Loucy (cell line): ENCODE measurements at regions not wholly inside any gene's neighbourhood (a gene's known extent, or its start where the extent isn't known, plus 50 kb on each side); places are given as distances from the start of the nearest gene placed in this dataset.

Experiments
- H2AFZ ChIP-seq: fragments of 200-600 bp; sonication (generic); 2 replicates; pipeline ENCODE4 v1.6.0; 2016; ENCODE audit warnings: antibody characterized with exemption, mild to moderate bottlenecking, low read length, moderate library complexity
- H3F3A ChIP-seq: fragments of 200-600 bp; 2 replicates; pipeline ENCODE4 v1.6.0; 2016; ENCODE audit warnings: antibody characterized with exemption, low read depth, mild to moderate bottlenecking
- H3K27me3 ChIP-seq: fragments of 200-600 bp; sonication (generic); 2 replicates; pipeline ENCODE4 v1.6.1; 2014; ENCODE audit warnings: low read length, mild to moderate bottlenecking; ENCODE audit not compliant: insufficient read depth, poor library complexity, severe bottlenecking
- H3K36me3 ChIP-seq: fragments of 200-600 bp; sonication (generic); 2 replicates; pipeline ENCODE4 v1.6.1; 2016; ENCODE audit warnings: low read length; ENCODE audit not compliant: insufficient read depth
- H3K4me1 ChIP-seq: fragments of 200-600 bp; sonication (generic); 2 replicates; pipeline ENCODE4 v1.5.1; 2014; ENCODE audit warnings: low read length, mild to moderate bottlenecking; ENCODE audit not compliant: insufficient read depth, poor library complexity, severe bottlenecking
- H3K4me2 ChIP-seq: fragments of 200-600 bp; sonication (generic); 2 replicates; pipeline ENCODE4 v1.6.0; 2014; ENCODE audit warnings: antibody characterized with exemption, low read length, low read depth, mild to moderate bottlenecking; ENCODE audit not compliant: poor library complexity, severe bottlenecking
- H3K4me3 ChIP-seq: fragments of 200-600 bp; sonication (generic); 2 replicates; pipeline ENCODE4 v1.5.1; 2014; ENCODE audit warnings: low read length, mild to moderate bottlenecking, mixed read lengths; ENCODE audit not compliant: poor library complexity, severe bottlenecking
- H3K79me2 ChIP-seq: fragments of 200-600 bp; sonication (generic); 2 replicates; pipeline ENCODE4 v1.6.1; 2014; ENCODE audit warnings: low read length; ENCODE audit not compliant: insufficient read depth
- H3K9ac ChIP-seq: fragments of 200-600 bp; sonication (generic); 2 replicates; pipeline ENCODE4 v1.6.0; 2014; ENCODE audit warnings: mild to moderate bottlenecking, low read depth, low read length, moderate library complexity; ENCODE audit not compliant: poor library complexity, severe bottlenecking
- H3K9me2 ChIP-seq: fragments of 200-600 bp; sonication (generic); replicated peaks from 2 replicates; pipeline ENCODE4 v1.6.1; 2016; ENCODE audit warnings: low read depth, low read length, mixed read lengths
- H3K9me3 ChIP-seq: fragments of 200-600 bp; sonication (generic); 2 replicates; pipeline ENCODE4 v1.6.1; 2014; ENCODE audit warnings: mild to moderate bottlenecking, antibody characterized with exemption, low read length, low read depth; ENCODE audit not compliant: insufficient read depth
- H4K20me1 ChIP-seq: fragments of 200-600 bp; sonication (generic); 2 replicates; pipeline ENCODE4 v1.6.0; 2014; ENCODE audit warnings: antibody characterized with exemption, low read length, mild to moderate bottlenecking; ENCODE audit not compliant: insufficient read depth, poor library complexity, severe bottlenecking
- CTCF ChIP-seq: fragments of 200-600 bp; sonication (generic); conservative IDR thresholded peaks from 2 replicates; pipeline ENCODE4 v1.5.1; 2014; ENCODE audit warnings: mild to moderate bottlenecking, antibody characterized with exemption, low read length
- EZH2phosphoT487 ChIP-seq: fragments of 200-600 bp; IDR thresholded peaks from 2 replicates; pipeline ENCODE4 v1.6.1; 2018; ENCODE audit warnings: antibody characterized with exemption, mild to moderate bottlenecking, moderate library complexity, borderline replicate concordance

GRCh38 chr17:77880711-77881450 lies 77.6 kb upstream of the TNRC6C start:
- H4K20me1 ChIP-seq: no peaks in the 10 kb centered on the region
- H3K27me3 ChIP-seq: no peaks in the 10 kb centered on the region
- peaks cover 6% of the 10 kb centered on the region; the same call in 1 of the 2 replicates for H3F3A ChIP-seq
- peak overlapping the region; percentile 74 for H3K4me3 ChIP-seq
- peaks cover 63% of the 10 kb centered on the region for H3K4me1 ChIP-seq
- no peak overlapping the region for H2AFZ ChIP-seq
- H3K9me3 ChIP-seq: 0 out of 2 replicates have a peak, but pooled peaks cover 3% of the 10 kb centered on the region
- peak overlapping the region; percentile 80 for H3K9ac ChIP-seq
- TF ChIP-seq EZH2phosphoT487: no peak
- TF ChIP-seq CTCF: no peak
- no peaks in the 10 kb centered on the region for H3K36me3 ChIP-seq
- no peaks in the 10 kb centered on the region for H3K9me2 ChIP-seq
- H3K4me2 ChIP-seq: peak overlapping the region; percentile 94
- H3K79me2 ChIP-seq: peaks cover 17% of the 10 kb centered on the region; the same call in 1 of the 2 replicates

GRCh38 chr17:77881545-77881944 lies 77.0 kb upstream of the TNRC6C start:
- Histone ChIP-seq H3K4me2 (peak overlapping the region; percentile 94), H3K4me3 (peak overlapping the region; percentile 74), H3K36me3 (no peaks in the 10 kb centered on the region), H3K9ac (peak overlapping the region; percentile 80), H4K20me1 (no peaks in the 10 kb centered on the region), H3K9me3 (no peaks in the 10 kb centered on the region), H3K4me1 (peaks cover 69% of the 10 kb centered on the region), H3K27me3 (no peaks in the 10 kb centered on the region), H2AFZ (no peak overlapping the region), H3K79me2 (peaks cover 17% of the 10 kb centered on the region; the same call in 1 of the 2 replicates), H3K9me2 (no peaks in the 10 kb centered on the region), H3F3A (peaks cover 6% of the 10 kb centered on the region; the same call in 1 of the 2 replicates)
- TF ChIP-seq CTCF (no peak), EZH2phosphoT487 (no peak)

GRCh38 chr17:77882040-77882439 lies 76.5 kb upstream of the TNRC6C start:
- H3K4me1 ChIP-seq: peaks cover 74% of the 10 kb centered on the region
- peak overlapping the region; percentile 94 for H3K4me2 ChIP-seq
- H3K36me3 ChIP-seq: no peaks in the 10 kb centered on the region
- TF ChIP-seq EZH2phosphoT487 (no peak), CTCF (no peak)
- H3K9me2 ChIP-seq: no peaks in the 10 kb centered on the region
- peak overlapping the region; percentile 78 for H3K9ac ChIP-seq
- H4K20me1 ChIP-seq: no peaks in the 10 kb centered on the region
- H3K27me3 ChIP-seq: no peaks in the 10 kb centered on the region
- peak overlapping the region; percentile 74 for H3K4me3 ChIP-seq
- peaks cover 17% of the 10 kb centered on the region; the same call in 1 of the 2 replicates for H3K79me2 ChIP-seq
- no peak overlapping the region for H2AFZ ChIP-seq
- no peaks in the 10 kb centered on the region for H3K9me3 ChIP-seq
- peaks cover 6% of the 10 kb centered on the region; the same call in 1 of the 2 replicates for H3F3A ChIP-seq
